NCI-H2196 (cell line): ENCODE measurements at regions not wholly inside any gene's neighbourhood (a gene's known extent, or its start where the extent isn't known, plus 50 kb on each side); places are given as distances from the start of the nearest gene placed in this dataset.
"Not testable (repeated sequence)": the region's sequence is repeated elsewhere in the genome, so short reads cannot be mapped to it uniquely, and the experiment has no call there.

ENCODE experiments used
- DNase-seq: peaks from one replicate; lab custom pipeline; 2025; ENCODE audit not compliant: unreplicated experiment; lab: John Stamatoyannopoulos, UW

DNA sequence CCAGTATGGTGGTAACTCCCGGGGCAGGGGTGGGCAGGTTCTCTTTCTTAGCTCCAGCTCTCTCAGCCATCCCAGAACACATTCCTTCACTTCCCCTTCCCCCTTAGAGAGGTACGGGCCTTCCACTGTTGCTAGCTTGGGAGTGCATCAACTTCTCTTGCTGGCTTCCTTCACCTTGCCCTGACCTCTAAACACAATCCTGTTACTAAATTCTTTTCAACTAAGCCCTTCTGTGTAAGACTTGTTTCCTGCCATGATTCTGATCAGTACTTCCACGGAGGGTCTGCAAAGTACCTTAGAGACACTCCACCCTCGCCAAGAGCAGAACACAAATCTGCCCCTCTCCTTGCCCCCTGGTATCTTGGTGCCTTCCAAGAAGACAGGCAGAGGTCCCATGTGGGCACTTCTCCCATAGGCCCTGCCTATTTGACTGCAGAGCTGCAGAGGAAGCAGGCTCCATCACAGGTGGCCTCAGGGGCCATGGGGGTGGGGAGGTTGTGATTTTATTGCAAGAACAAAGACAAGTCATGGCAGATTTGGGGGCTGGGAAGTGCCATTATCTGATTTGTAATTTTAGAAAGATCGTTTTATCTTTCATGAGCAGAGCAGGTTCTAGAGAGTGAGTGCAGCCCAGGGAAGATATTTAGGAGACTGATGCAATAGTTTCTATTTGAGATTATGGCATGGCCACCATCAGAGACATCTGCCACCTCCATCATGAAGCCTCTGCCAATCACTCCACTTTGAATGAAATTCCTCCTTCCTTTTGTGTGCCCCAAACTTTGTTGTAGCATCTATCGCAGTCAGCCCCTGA, 182.5 kb upstream of the JUN start:
- no peak for DNase-seq

DNA sequence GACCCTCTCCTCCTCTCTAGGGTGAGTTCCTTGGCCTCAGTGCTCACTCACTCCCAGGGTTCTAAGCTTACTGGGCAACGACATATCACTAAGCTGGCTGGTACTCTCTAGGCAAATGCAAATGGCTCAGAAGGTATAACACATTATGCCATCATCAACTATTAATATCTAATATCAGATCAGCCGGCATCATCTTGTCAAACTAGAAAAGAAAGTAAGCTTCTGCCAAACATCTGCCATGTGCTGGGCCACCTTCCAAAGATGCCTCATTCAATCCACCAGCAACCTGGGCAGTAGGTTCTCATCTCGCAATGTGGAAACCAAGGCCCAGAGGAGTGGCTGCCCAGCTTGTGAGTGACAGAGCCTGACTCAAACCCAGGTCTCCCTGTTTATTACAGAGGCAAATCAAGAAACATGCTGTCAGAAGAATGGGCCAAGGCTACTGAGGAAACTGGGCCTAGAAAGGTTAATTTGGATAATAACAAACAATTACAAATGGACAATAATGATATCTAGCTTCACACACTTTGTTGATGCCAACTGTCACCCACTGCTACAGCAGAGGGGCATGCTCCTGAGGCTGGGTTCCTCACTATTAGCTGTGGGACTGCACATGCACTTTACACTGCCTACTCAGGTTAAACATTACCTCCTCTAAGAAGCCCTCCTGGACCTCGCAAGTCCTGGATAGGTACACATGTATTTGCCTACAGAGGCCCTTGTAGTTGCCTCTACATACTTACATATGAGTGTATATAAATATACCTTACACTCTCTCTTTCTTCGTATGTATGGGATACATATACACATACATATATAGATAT, 183.3 kb upstream of the JUN start:
- no peak for DNase-seq

DNA sequence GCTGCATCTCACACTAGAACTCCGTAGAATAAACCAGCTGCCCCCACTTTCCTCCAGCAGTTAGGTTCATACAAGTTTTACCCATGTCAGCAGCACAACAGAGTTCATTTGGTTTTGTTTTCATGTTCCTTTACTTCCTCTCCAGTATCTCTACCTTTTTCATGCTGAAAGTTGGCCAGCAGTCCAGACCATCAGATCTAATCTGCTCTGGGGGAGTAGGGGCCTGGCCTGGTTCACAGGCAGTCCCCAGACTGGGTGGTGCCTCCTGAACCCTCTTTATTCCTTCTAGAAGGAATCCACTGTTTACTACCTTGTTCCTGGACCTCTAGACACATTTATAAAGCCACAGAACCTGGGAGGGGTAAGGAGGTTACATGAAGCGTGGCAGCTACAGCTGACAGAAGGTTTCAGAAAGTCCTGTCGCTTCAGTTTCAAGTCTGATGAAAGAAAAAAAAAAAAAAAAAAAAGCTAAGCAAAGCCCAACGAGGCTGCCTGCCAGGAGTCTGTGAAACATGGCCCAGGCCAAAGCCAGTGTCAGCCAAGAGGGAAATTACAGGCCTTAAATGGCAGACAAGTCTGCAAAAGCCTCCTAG, 184.6 kb upstream of the JUN start:
- DNase-seq: peak; percentile 55

DNA sequence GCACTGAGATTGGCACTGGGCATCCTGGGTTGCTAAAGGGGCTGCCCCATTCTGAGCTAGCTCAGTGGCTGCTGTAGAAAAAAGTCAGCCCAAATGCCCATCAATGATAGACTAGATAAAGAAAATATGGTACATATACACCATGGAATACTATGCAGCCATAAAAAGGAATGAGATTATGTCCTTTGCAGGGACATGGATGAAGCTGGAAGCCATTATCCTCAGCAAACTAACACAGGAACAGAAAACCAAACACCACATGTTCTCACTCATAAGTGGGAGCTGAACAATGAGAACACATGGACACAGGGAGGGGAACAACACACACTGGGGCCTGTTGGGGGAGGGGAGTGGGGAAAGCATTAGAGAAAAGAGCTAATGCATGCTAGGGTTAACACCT, 185.3 kb upstream of the JUN start:
- not testable (repeated sequence) for DNase-seq

DNA sequence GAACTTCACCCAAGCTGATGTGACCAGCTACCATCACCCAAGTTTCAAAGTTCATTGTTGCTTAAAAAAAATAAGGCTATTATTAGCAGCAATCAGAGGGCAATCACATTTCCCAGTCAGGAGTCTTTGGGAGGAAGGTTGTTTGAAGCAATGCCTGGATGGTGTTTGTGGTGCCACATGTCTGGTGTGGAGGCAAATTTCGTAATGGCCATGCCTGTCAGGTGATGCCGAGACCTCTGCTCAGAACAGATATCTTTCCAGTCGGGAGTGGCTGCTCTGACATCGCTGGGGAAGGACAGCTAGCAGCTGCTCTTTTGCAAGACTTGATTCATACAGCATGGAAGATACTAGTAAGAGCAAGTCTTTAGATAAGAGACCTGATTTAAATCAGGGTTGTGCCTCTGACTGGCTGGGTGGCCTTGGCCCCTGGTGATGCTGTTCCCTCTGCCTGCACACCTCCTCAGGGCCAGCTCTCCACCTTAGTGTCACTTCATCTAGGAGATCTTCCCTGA, 187.8 kb upstream of the JUN start:
- no peak for DNase-seq

DNA sequence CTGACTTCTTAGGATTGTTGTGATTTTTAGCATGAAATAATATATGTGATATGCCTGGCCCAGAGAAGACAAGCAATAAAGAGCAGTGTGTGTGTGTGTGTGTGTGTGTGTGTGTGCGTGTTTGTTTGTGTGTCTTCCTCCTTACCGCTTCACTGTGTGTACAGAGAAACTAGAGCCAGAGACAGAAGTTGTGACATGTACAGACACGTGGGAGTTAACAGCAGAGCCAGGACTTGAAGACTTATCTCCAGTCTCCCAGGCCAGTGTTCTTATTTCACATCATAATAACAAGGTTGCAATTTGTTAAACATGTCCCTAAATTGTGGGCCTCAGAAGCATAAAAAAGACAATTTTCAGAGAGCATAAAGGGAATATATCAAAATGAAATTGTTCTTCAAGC, 192.0 kb upstream of the JUN start:
- peak; percentile 31 for DNase-seq

DNA sequence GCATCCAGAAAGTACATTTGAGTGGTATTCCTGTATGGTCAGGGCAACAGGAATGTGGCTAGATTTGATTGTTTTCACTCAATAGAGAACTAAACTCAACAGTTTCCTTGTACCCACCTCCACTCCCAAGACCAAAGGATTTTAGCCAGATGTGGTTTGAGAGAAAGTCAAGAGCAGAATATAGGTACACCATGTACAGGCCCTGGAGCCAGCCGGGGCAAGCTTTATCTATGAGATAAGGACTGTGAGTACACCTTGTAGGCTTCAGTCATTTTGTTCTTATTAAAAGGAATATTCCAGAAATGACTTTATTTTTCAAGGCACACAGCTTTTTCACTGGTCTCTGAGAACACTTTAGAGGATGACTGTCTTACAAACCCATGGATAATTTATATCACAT, 192.4 kb upstream of the JUN start:
- no peak for DNase-seq

DNA sequence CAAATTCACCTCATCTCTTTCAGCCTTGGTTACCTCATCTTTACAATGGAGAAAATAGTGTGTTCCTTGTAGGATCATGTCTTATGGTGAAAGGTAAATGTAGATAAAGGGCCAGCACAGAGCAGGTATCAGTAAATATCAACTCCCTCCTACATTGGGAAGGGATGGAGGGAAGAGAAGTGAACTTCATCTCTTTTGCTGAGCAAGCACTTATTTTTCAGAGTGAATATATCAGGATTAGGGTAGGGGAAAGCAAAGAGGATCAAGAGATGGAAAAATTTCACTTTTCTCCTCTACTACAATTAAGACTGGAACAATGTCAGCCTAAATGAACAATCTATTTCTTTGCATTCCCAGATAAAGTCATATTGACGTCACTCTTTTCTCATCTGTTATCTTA, 193.8 kb upstream of the JUN start:
- DNase-seq: no peak

DNA sequence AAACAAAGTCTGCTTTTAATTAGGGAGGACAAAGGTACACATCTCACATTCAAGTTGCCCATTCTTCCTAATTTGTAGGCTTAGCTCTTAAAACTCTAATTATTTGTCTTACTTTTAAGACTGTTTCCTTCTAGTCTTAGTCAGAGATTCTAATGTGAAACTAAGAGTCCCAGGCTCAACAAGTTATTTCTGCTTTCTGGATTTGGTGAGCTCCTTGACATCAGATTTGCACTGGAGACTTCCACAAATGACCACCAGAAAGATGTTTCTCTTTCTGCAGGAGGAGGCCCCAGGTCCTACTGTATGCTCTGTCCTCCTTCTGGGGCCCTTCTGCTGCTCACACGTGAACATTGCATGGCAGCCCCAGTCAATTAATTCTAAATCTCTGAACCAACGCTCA, 194.2 kb upstream of the JUN start:
- DNase-seq: no peak

DNA sequence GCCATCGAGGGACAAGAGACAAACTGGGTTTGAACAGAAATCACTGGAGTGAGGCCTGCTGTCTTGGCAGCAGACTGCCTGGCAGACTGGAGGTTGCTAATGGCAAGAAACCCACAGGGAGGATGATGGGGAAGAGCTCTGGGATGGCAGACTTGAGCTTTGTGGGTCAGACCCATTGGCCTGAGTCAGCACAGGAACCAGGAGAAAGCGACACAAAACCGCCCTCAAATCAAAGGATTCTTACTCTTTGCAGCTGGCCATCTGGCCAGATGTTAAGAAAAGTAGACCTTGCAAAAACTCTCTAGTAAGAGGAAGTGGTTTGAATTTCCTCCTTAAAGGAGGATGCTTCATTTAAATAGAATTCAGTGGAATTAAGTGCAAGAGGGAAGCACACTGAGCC, 195.2 kb upstream of the JUN start:
- no peak for DNase-seq

DNA sequence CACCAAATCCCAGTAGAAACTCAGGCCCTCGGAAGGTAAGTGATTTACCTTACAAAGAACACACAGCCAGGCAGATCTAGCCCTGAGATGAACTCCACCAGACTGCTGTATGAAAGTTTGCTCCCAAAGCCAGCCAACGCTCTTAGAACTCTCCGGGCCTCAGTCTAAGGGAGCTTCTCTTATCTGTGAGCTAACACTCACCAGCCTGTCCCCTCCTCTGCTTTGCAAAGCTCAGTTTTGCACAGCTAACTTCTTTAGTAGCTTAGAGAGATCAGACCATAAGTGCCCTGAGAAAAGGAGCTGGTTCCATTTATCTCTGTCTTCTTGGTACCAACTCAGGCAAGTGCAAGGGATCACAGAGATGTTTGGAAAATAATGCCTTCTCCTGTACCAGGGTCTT, 195.8 kb upstream of the JUN start:
- no peak for DNase-seq

DNA sequence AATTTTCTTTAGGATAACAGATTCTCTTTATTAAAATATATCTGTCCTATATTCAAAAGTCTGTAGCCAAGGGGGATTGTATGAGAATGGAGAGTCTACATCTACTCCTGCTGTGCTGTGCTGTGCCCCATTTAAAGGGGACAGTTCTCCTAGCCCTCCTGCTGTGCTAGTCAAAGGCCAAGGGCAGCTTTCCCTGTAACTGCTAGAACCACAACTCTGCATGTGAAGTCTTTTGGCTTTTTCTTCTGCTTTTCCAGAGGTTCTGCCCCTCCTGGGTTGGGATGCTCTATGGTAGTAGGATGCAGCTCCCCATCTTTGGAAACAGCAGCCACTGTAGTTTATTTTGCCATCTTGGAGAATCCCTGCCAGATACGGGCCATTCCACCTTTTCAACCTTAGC, 197.5 kb upstream of the JUN start:
- no peak for DNase-seq

DNA sequence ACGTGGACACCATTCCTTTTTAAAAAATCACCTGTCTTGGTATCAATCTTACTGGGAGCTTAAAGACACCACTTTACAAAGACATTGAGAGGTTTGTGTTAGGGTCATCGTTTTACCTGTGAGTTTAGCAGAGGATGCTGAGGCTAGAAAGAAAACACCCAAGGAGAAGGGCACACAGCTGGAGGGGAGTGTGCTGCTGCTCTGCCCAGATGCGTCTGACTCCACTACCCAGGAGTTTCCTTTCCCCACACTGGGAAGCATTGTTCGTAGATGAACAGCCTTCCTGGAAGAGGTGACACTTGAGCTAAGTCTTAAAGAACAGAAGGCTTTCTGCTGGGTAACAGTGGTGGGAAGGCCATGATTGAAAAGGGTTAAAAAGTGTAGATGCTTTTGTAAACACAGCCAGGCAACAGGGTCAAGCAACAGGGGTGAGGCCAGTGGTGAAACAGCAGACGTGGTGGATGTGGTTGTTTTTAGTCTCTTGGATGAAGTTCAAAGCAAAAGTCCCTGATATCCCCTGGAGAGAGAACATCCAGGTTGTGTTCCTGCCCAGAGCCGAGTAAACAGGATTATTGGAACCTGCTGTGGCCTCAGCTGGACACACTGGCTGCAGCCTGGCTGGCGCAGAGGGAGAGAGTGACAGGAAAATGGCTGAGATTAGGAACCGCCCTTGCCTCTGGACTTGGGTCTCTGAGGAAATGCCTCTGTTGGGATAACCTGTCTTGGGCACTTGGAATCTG, 198.6 kb upstream of the JUN start:
- peak; percentile 19 for DNase-seq

DNA sequence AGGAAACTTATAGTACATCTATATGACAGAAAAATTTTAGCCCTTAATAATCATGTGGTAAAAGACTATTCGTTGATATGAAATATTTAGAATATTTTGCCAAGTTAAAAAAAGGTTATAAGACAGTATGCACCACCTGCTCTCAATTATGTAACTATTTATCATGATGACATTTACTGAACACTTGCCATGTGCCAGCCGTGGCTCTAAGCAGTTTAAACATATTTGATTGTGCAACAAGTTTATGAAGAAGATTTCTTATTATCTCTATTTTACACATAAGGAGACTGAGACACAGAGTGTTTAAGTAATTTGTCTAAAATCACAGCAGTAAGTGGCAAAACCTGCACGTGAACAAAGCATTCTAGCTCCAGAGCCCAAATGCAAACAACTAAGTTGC, 199.3 kb upstream of the JUN start:
- no peak for DNase-seq

DNA sequence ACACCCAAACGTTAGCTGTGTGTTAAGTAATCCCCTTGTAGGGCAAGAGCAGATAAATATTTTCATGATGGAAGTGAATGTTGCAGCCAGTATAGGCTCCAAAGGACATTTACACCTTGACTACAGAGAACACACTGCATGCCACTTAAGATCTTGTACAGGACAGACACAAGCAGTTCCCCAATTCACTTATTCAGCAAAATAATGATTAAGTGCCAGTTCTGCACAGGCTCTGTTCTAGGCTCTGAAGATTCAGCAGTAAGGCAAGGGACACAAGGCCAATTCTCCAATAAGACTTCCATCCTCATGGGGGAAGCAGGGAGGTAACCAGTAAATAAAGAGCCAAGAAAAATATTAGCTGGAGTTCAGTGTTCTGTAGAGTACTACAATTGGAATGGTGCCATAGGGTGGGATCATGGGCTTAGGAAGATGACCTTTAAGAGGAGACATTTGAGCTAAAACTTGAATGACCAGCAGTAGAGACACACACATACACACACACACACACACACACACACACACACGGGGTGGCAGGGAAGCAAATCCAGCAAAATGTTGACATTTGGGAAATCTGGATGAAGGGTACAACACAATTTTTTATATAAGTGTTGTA, 199.9 kb upstream of the JUN start:
- no peak for DNase-seq

DNA sequence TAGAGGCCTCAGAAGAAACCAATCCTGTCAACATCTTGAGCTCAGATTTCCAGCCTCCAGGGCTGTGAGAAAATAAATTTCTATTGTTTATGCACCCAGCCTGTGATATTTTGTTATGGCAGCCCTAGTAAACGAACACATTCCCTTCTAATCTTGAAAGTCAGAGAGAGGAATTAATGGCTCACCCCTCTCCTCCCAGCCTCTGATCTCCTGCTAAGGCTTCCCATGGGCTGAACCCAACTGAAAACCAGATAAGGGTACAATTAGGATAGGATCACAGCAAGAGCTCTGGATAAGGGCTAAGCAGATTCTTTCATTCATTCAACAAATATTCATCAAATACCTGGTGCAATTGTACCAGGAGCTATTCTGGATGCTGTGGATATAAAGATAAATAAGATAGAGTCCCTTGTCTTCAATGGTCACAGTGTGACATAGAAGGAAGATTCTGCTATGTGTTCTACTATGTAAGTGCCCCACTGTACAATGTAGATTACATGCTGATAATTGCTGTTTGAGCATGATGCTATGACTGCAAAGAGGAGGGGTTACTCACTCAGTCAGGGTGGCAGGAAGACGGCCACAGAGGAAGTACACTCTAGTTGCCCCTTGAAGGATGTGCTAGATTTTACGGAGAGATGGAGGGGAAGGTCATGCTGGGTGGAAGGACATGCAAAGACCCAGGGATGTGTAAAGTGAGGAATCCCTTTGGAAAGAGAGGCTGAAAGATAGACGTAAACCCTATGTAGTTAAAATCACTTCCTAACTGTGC, 203.3 kb upstream of the JUN start:
- no peak for DNase-seq

DNA sequence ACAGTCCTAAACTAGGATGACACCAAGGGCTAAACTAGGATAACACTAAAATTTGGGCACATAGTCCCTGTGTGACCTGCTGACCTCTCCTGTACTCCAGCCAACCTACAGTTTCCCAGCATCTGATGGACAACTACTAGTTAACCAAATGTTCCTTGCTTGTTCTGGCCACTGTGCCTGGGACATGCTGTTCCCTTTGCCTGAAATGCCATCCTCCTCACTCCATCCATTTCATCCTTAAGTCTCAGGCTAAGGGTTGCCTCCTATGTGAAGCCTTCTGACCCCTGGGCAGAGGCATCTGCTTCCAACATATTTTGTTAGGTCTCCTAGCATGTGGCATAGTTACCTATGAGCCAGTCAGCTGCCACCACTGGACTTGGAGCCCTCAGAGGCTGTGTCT, 204.9 kb upstream of the JUN start:
- DNase-seq: no peak

DNA sequence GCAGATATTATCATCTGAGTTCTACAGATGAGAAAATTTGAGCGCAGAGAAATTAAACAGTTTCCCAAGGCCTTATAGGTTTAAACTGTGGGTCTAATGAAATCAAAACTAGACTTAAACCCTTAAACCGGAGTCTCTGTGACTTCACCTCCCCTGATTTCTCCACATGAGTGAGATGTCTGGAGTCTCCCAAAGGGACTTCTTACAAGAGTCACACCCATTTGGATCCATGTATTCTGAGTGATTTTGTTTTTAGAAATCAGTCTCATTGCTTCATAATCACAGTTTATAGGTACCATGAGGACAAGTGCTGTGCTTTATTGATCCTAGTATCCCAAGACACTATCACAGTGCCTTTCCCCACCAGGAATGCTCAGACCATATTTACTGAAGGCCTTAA, 206.0 kb upstream of the JUN start:
- no peak for DNase-seq

DNA sequence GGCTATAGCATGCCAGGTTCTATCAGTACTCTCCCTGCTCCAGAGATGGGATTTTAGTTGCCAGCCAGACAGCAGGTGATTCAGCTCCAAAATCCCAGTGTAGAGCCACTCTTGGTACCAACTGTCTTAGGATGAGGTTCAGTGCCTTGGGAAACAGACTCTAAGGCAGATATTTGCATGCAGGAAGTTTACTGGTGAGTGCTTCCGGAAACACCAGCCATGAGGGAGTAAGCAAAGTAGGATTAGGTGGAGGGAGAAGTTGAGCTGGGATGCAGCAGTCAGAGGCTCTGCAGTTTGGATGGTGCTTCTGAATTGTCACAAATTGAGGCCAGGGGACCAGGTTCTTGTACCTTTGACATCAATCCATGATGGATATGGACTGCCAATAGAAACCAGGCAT, 207.5 kb upstream of the JUN start:
- DNase-seq: no peak

DNA sequence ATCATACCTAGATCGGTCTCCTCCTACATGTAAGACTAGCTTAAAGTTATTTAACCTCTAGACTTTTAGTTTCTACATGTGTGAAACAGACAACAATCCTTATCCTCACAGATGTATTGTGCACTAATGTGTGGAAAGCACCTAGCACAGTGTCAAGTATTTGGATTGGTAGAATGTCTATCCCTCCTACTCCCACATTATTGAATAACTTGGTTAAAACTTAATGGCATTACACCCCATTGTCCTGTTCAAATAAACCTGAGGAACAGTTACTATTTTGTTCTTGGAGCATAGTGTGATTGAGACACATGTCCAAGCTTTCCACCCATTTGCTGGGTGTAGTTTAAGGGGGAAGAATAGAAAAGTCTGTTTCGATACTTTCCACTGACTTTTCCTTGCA, 208.8 kb upstream of the JUN start:
- no peak for DNase-seq
